C4-2B (cell line): ENCODE measurements at regions not wholly inside any gene's neighbourhood (a gene's known extent, or its start where the extent isn't known, plus 50 kb on each side); places are given as distances from the start of the nearest gene placed in this dataset.

ENCODE experiments used
- CTCF ChIP-seq: fragments of 450-650 bp; conservative IDR thresholded peaks from 2 replicates; pipeline ENCODE4 v1.5.1; 2017; ENCODE audit warnings: mild to moderate bottlenecking
- ZFX ChIP-seq: fragments of 450-650 bp; IDR thresholded peaks from 2 replicates; pipeline ENCODE4 v1.6.1; 2017

GRCh38 chrX:5415738-5416137 lies 812.9 kb downstream of the NLGN4X start:
- TF ChIP-seq CTCF (no peak), ZFX (no peak)
